SK-N-SH treated with all-trans-retinoic acid at 6 μM for 48 hours (cell line): ENCODE measurements at regions not wholly inside any gene's neighbourhood (a gene's known extent, or its start where the extent isn't known, plus 50 kb on each side); places are given as distances from the start of the nearest gene placed in this dataset.

Experiments used
- ATAC-seq: fragments of 200-7000 bp; cut with Tn5 transposase; 3 replicates; pipeline ENCODE4 v1.9.1; 2020; ENCODE audit warnings: mild to moderate bottlenecking, moderate library complexity
- ARNTL ChIP-seq: fragments of 450-650 bp; formaldehyde crosslinking; IDR thresholded peaks from 2 replicates; pipeline ENCODE4 v1.5.0; 2020; ENCODE audit warnings: low read depth, mild to moderate bottlenecking, moderate library complexity, borderline replicate concordance
- BACH2 ChIP-seq: fragments of 250-450 bp; sonication (Bioruptor Pico); IDR thresholded peaks from 2 replicates; pipeline ENCODE4 v1.9.0; 2021; ENCODE audit warnings: mild to moderate bottlenecking, borderline replicate concordance
- CSDC2 ChIP-seq: fragments of 250-450 bp; sonication (Bioruptor Pico); IDR thresholded peaks from 2 replicates; pipeline ENCODE4 v1.5.0; 2020; ENCODE audit warnings: mild to moderate bottlenecking, moderate library complexity
- GLIS3 ChIP-seq: fragments of 250-450 bp; sonication (Bioruptor Pico); IDR thresholded peaks from 2 replicates; pipeline ENCODE4 v1.5.0; 2020; ENCODE audit warnings: mild to moderate bottlenecking, moderate library complexity
- ISL1 ChIP-seq: fragments of 250-450 bp; sonication (Bioruptor Pico); IDR thresholded peaks from 2 replicates; pipeline ENCODE4 v2.1.2; 2022; ENCODE audit warnings: mild to moderate bottlenecking, moderate library complexity
- OSR1 ChIP-seq: fragments of 250-450 bp; sonication (Bioruptor Pico); IDR thresholded peaks from 2 replicates; pipeline ENCODE4 v1.8.0; 2022; ENCODE audit warnings: moderate library complexity, mild to moderate bottlenecking, inconsistent platforms
- PPARA ChIP-seq: fragments of 250-450 bp; sonication (Bioruptor Pico); IDR thresholded peaks from 2 replicates; pipeline ENCODE4 v1.5.0; 2020; ENCODE audit warnings: mild to moderate bottlenecking, borderline replicate concordance
- RARB ChIP-seq: fragments of 250-450 bp; sonication (Bioruptor Pico); IDR thresholded peaks from 2 replicates; pipeline ENCODE4 v1.8.0; 2021; ENCODE audit warnings: mild to moderate bottlenecking, moderate library complexity
- SNAI2 ChIP-seq: fragments of 250-450 bp; sonication (Bioruptor Pico); IDR thresholded peaks from 2 replicates; pipeline ENCODE4 v1.5.0; 2020; ENCODE audit warnings: mild to moderate bottlenecking, moderate library complexity
- TCF4 ChIP-seq: fragments of 250-450 bp; sonication (Bioruptor Pico); IDR thresholded peaks from 2 replicates; pipeline ENCODE4 v1.8.0; 2021; ENCODE audit warnings: mild to moderate bottlenecking, moderate library complexity, borderline replicate concordance
- TOX ChIP-seq: fragments of 250-450 bp; sonication (Bioruptor Pico); IDR thresholded peaks from 2 replicates; pipeline ENCODE4 v1.8.0; 2021; ENCODE audit warnings: mild to moderate bottlenecking, moderate library complexity, borderline replicate concordance
- ZC3H10 ChIP-seq: fragments of 250-450 bp; sonication (Bioruptor Pico); IDR thresholded peaks from 2 replicates; pipeline ENCODE4 v1.5.1; 2021; ENCODE audit warnings: mild to moderate bottlenecking, moderate library complexity
- ZFP3 ChIP-seq: fragments of 250-450 bp; sonication (Bioruptor Pico); IDR thresholded peaks from 2 replicates; pipeline ENCODE4 v1.5.0; 2020; ENCODE audit warnings: mild to moderate bottlenecking, moderate library complexity
- ZFP30 ChIP-seq: fragments of 450-650 bp; formaldehyde crosslinking; IDR thresholded peaks from 2 replicates; pipeline ENCODE4 v1.5.0; 2022; ENCODE audit warnings: mild to moderate bottlenecking, moderate library complexity
- ZNF565 ChIP-seq: fragments of 450-650 bp; formaldehyde crosslinking; conservative IDR thresholded peaks from 2 replicates; pipeline ENCODE4 v1.5.0; 2020; ENCODE audit warnings: low read depth, mild to moderate bottlenecking, moderate library complexity
- ZNF70 ChIP-seq: fragments of 450-650 bp; formaldehyde crosslinking; IDR thresholded peaks from 2 replicates; pipeline ENCODE4 v1.5.0; 2020; ENCODE audit warnings: mild to moderate bottlenecking, moderate library complexity
- ZNF8 ChIP-seq: fragments of 450-650 bp; formaldehyde crosslinking; IDR thresholded peaks from 2 replicates; pipeline ENCODE4 v1.5.0; 2020; ENCODE audit warnings: mild to moderate bottlenecking, moderate library complexity
- TF ChIP-seq, protein P1 (sequence below): fragments of 250-450 bp; sonication (Bioruptor Pico); IDR thresholded peaks from 2 replicates; pipeline ENCODE4 v1.5.0; 2020; ENCODE audit warnings: mild to moderate bottlenecking, moderate library complexity
- TF ChIP-seq, protein P2 (sequence below): fragments of 250-450 bp; sonication (Bioruptor Pico); IDR thresholded peaks from 2 replicates; pipeline ENCODE4 v1.8.0; 2021; ENCODE audit warnings: low read depth, mild to moderate bottlenecking, moderate library complexity, borderline replicate concordance
- TF ChIP-seq, protein P3 (sequence below): fragments of 250-450 bp; sonication (Bioruptor Pico); IDR thresholded peaks from 2 replicates; pipeline ENCODE4 v1.8.0; 2020; ENCODE audit warnings: mild to moderate bottlenecking, moderate library complexity, borderline replicate concordance
- TF ChIP-seq, protein P4 (sequence below): fragments of 250-450 bp; sonication (Bioruptor Pico); IDR thresholded peaks from 2 replicates; pipeline ENCODE4 v1.5.1; 2021; ENCODE audit warnings: mild to moderate bottlenecking, moderate library complexity
- TF ChIP-seq, protein P5 (sequence below): fragments of 250-450 bp; sonication (Bioruptor Pico); IDR thresholded peaks from 2 replicates; pipeline ENCODE4 v1.5.1; 2020; ENCODE audit warnings: low read depth, mild to moderate bottlenecking, moderate library complexity

DNA sequence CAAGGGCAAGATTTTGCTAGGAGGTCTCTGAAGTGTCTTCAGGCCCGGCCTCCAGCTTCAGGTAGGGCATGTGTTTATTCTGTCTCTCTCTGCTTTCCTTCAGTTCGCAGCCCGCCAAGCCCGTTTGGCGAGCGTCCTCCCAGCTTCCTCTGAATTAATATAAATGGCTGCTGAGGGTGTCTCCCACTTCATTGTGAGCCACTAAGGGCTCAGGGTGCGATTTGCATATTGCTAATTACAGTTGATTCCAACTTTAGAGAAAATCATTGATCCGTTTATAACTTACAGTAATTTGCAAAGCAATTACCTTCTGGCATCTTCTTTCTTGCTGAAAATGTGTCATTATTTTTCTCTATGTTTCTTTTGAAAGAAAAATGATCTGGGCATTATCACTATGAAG is 128.3 kb upstream of the SORCS3 start:
- no peak for ATAC-seq
- TF ChIP-seq ZNF565 (CRISPR knock-in tag) (no peak), ZFP30 (CRISPR knock-in tag) (no peak), BACH2 (no peak)
- TF ChIP-seq, protein P1, sequence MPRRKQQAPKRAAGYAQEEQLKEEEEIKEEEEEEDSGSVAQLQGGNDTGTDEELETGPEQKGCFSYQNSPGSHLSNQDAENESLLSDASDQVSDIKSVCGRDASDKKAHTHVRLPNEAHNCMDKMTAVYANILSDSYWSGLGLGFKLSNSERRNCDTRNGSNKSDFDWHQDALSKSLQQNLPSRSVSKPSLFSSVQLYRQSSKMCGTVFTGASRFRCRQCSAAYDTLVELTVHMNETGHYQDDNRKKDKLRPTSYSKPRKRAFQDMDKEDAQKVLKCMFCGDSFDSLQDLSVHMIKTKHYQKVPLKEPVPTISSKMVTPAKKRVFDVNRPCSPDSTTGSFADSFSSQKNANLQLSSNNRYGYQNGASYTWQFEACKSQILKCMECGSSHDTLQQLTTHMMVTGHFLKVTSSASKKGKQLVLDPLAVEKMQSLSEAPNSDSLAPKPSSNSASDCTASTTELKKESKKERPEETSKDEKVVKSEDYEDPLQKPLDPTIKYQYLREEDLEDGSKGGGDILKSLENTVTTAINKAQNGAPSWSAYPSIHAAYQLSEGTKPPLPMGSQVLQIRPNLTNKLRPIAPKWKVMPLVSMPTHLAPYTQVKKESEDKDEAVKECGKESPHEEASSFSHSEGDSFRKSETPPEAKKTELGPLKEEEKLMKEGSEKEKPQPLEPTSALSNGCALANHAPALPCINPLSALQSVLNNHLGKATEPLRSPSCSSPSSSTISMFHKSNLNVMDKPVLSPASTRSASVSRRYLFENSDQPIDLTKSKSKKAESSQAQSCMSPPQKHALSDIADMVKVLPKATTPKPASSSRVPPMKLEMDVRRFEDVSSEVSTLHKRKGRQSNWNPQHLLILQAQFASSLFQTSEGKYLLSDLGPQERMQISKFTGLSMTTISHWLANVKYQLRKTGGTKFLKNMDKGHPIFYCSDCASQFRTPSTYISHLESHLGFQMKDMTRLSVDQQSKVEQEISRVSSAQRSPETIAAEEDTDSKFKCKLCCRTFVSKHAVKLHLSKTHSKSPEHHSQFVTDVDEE (CRISPR knock-in tag) = no peak

DNA sequence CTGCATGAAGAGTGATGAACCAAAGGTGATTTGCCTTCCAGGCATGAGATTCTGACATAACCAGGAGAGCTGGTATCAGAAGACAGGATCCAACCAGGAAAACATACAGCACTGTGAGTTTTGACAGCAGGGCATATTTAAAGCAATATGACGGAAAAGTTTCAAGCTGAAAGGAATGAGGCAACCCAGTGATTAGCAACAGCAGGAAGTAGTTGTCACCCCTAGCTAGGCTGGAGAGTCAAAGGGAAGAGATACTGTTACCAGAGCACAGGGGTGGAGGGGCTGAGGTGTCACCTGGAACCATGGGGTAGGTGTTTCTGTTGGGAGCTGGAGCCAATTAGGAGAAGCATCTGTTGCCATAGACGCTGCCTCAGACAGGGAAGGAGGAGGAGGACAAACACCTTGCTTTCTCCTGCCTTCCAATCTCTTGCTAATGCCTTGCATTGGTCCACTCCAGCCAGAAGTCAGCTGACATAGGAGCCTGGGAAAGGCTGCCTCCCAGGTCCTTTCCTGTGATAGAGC is 125.4 kb upstream of the SORCS3 start:
- ATAC-seq = no peak
- no peak for TF ChIP-seq ZNF70 (CRISPR knock-in tag)
- no peak for TF ChIP-seq ZNF8 (CRISPR knock-in tag)
- no peak for TF ChIP-seq RARB (CRISPR knock-in tag)
- no peak for TF ChIP-seq TCF4 (CRISPR knock-in tag)
- no peak for TF ChIP-seq PPARA (CRISPR knock-in tag)
- no peak for TF ChIP-seq ZFP30 (CRISPR knock-in tag)
- TF ChIP-seq, protein P1 (CRISPR knock-in tag) = no peak
- TF ChIP-seq ZFP3 (CRISPR knock-in tag) = no peak
- TF ChIP-seq SNAI2 (CRISPR knock-in tag) = no peak
- no peak for TF ChIP-seq ZC3H10 (CRISPR knock-in tag)
- TF ChIP-seq, protein P2, sequence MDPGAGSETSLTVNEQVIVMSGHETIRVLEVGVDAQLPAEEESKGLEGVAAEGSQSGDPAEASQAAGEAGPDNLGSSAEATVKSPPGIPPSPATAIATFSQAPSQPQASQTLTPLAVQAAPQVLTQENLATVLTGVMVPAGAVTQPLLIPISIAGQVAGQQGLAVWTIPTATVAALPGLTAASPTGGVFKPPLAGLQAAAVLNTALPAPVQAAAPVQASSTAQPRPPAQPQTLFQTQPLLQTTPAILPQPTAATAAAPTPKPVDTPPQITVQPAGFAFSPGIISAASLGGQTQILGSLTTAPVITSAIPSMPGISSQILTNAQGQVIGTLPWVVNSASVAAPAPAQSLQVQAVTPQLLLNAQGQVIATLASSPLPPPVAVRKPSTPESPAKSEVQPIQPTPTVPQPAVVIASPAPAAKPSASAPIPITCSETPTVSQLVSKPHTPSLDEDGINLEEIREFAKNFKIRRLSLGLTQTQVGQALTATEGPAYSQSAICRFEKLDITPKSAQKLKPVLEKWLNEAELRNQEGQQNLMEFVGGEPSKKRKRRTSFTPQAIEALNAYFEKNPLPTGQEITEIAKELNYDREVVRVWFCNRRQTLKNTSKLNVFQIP = no peak
- no peak for TF ChIP-seq ARNTL
- TF ChIP-seq GLIS3 (CRISPR knock-in tag) = no peak
- TF ChIP-seq, protein P3, sequence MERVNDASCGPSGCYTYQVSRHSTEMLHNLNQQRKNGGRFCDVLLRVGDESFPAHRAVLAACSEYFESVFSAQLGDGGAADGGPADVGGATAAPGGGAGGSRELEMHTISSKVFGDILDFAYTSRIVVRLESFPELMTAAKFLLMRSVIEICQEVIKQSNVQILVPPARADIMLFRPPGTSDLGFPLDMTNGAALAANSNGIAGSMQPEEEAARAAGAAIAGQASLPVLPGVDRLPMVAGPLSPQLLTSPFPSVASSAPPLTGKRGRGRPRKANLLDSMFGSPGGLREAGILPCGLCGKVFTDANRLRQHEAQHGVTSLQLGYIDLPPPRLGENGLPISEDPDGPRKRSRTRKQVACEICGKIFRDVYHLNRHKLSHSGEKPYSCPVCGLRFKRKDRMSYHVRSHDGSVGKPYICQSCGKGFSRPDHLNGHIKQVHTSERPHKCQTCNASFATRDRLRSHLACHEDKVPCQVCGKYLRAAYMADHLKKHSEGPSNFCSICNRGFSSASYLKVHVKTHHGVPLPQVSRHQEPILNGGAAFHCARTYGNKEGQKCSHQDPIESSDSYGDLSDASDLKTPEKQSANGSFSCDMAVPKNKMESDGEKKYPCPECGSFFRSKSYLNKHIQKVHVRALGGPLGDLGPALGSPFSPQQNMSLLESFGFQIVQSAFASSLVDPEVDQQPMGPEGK (CRISPR knock-in tag) = no peak
- no peak for TF ChIP-seq OSR1
- TF ChIP-seq ZNF565 (CRISPR knock-in tag) = no peak
- no peak for TF ChIP-seq CSDC2

DNA sequence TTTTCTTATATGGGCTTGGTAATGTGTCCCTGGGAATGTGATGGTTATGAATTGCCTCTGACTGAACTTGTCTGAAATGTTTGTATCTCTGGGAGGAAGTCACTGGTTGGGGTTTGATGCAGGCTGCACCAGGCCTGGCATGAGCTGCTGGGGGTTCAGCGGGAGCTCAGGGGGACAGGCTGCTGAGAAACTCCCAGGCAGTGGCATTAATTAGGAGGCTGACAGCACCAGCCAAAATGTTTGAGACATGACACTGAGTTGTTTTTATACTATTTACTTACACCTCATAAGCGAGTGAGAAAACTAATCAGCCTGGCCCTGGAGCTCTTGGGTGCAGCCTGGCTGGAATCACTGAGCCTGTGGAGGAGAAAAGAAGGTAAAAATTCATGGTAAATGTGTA is 124.1 kb upstream of the SORCS3 start:
- no peak for ATAC-seq

More for the DNA sequence above, 124.1 kb upstream of the SORCS3 start:
- TF ChIP-seq ISL1 (no peak), RARB (CRISPR knock-in tag) (no peak), ARNTL (no peak), TOX (no peak), ZFP3 (CRISPR knock-in tag) (no peak), ZFP30 (CRISPR knock-in tag) (no peak), OSR1 (no peak), ZC3H10 (CRISPR knock-in tag) (no peak), BACH2 (no peak), ZNF70 (CRISPR knock-in tag) (no peak), GLIS3 (CRISPR knock-in tag) (no peak)
- TF ChIP-seq, protein P2 = no peak
- TF ChIP-seq, protein P4, sequence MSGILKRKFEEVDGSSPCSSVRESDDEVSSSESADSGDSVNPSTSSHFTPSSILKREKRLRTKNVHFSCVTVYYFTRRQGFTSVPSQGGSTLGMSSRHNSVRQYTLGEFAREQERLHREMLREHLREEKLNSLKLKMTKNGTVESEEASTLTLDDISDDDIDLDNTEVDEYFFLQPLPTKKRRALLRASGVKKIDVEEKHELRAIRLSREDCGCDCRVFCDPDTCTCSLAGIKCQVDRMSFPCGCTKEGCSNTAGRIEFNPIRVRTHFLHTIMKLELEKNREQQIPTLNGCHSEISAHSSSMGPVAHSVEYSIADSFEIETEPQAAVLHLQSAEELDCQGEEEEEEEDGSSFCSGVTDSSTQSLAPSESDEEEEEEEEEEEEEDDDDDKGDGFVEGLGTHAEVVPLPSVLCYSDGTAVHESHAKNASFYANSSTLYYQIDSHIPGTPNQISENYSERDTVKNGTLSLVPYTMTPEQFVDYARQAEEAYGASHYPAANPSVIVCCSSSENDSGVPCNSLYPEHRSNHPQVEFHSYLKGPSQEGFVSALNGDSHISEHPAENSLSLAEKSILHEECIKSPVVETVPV (CRISPR knock-in tag) = no peak
- TF ChIP-seq, protein P5, sequence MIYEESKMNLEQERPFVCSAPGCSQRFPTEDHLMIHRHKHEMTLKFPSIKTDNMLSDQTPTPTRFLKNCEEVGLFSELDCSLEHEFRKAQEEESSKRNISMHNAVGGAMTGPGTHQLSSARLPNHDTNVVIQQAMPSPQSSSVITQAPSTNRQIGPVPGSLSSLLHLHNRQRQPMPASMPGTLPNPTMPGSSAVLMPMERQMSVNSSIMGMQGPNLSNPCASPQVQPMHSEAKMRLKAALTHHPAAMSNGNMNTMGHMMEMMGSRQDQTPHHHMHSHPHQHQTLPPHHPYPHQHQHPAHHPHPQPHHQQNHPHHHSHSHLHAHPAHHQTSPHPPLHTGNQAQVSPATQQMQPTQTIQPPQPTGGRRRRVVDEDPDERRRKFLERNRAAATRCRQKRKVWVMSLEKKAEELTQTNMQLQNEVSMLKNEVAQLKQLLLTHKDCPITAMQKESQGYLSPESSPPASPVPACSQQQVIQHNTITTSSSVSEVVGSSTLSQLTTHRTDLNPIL (CRISPR knock-in tag) = no peak
